Activated CD4-positive, alpha-beta T cell treated with anti-CD3 and anti-CD28 coated beads, Interleukin-2, amount 10 ng/mL, durations not matched to agents 7 days and 5 days (primary cell): ENCODE measurements at regions not wholly inside any gene's neighbourhood (a gene's known extent, or its start where the extent isn't known, plus 50 kb on each side); places are given as distances from the start of the nearest gene placed in this dataset.
"Not testable (repeated sequence)": the region's sequence is repeated elsewhere in the genome, so short reads cannot be mapped to it uniquely, and the experiment has no call there.

Experiments
- CTCF ChIA-PET: fragments of 350-600 bp; sonication (Branson Sonifier 250); formaldehyde crosslinking; loops from one replicate; lab custom pipeline; 2021; ENCODE audit warnings: antibody characterized with exemption; lab: Charles Lee
- POLR2A ChIA-PET: fragments of 350-600 bp; sonication (Branson Sonifier 250); formaldehyde crosslinking; loops from one replicate; lab custom pipeline; 2021; ENCODE audit warnings: antibody characterized with exemption; lab: Charles Lee
- DNase-seq: peaks from one replicate; pipeline ENCODE4 v3.0.0-alpha.2; 2020
- H3K27ac Mint-ChIP-seq: one replicate; pipeline ENCODE4 v1.8.0; 2021; ENCODE audit warnings: mild to moderate bottlenecking, moderate library complexity, mixed read lengths
- H3K27me3 Mint-ChIP-seq: one replicate; pipeline ENCODE4 v1.8.0; 2021; ENCODE audit warnings: mixed read lengths
- H3K36me3 Mint-ChIP-seq: one replicate; pipeline ENCODE4 v1.8.0; 2021; ENCODE audit warnings: low read depth, mixed read lengths
- H3K4me1 Mint-ChIP-seq: one replicate; pipeline ENCODE4 v1.8.0; 2021; ENCODE audit warnings: mixed read lengths
- H3K4me3 Mint-ChIP-seq: one replicate; pipeline ENCODE4 v1.8.0; 2021; ENCODE audit warnings: mild to moderate bottlenecking, moderate library complexity, mixed read lengths
- H3K9me3 Mint-ChIP-seq: one replicate; pipeline ENCODE4 v1.8.0; 2021; ENCODE audit warnings: mixed read lengths

GRCh38 chr1:238601604-238602003 is 710.9 kb upstream of the ZP4 start:
- H3K4me1 Mint-ChIP-seq, H3K27me3 Mint-ChIP-seq, CTCF ChIA-PET, H3K9me3 Mint-ChIP-seq, H3K27ac Mint-ChIP-seq, DNase-seq, H3K4me3 Mint-ChIP-seq, POLR2A ChIA-PET, H3K36me3 Mint-ChIP-seq: not testable (repeated sequence)

- CTCF ChIA-PET: no interaction called here
- H3K4me3 Mint-ChIP-seq: no peak overlapping the region
These were observed 706.0 kb upstream of the ZP4 start for GRCh38 chr1:238596703-238597102.

DNA sequence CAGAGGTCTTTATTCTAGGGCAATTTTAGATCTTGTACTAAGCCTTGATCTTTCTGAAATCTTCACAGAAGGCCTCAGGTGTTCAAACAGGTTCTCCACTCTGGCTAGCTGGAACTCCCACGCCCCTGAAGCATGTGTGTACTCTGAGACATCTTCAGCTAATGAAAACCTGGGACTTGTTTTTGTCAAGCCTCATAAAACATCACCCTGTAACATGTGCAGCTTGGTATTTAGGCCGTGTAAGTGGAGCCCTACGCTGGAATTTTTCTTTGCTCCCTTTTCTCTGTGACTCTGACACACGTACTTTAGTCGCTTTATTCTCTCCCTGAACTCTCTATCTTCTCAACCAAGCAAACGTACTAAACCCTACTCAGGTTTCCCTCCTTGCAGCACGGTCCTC is 701.9 kb upstream of the ZP4 start:
- H3K4me3 Mint-ChIP-seq: no peak overlapping the region
- DNase-seq: no peak
- H3K36me3 Mint-ChIP-seq: no peaks in the 10 kb centered on the region
- POLR2A ChIA-PET: no interaction called here
- H3K9me3 Mint-ChIP-seq: peaks cover 6% of the 10 kb centered on the region
- H3K27me3 Mint-ChIP-seq: no peaks in the 10 kb centered on the region
- no peaks in the 10 kb centered on the region for H3K4me1 Mint-ChIP-seq
- no peak overlapping the region for H3K27ac Mint-ChIP-seq
- CTCF ChIA-PET: no interaction called here

More at GRCh38 chr1:238596703-238597102, 706.0 kb upstream of the ZP4 start:
- Mint-ChIP-seq H3K36me3 (no peaks in the 10 kb centered on the region), H3K27me3 (no peaks in the 10 kb centered on the region), H3K27ac (no peak overlapping the region), H3K9me3 (peaks cover 3% of the 10 kb centered on the region), H3K4me1 (no peaks in the 10 kb centered on the region)
- no peak for DNase-seq
- POLR2A ChIA-PET: no interaction called here

DNA sequence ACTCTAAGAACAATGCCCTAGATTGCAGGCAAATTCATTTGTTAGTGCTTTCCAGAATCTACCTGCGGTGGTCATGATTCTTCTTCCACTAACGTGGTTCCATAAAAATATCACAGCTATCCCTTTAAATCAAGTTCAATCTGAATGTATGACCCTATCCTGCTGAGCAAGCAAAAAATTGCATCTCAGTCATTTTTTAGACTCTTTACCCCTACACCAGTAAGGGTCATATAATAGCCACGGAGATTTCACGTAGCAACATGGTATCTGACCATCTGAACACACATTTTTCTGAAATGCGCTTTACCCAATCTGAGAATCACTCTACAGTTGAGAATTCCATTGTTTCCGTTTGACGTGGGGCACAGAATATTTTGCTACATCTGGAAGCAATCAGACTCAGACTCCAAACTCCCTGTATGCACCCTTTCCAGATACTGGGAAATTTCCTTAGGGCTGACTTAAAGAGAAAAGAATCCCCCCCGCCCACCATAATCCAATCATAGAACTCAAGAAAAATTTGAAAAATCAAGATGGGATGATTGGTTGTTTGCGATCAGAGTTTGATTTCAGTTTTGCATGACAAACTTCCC is 699.2 kb upstream of the ZP4 start:
- Mint-ChIP-seq H3K27ac (no peak overlapping the region), H3K27me3 (no peaks in the 10 kb centered on the region), H3K36me3 (no peaks in the 10 kb centered on the region), H3K4me1 (no peaks in the 10 kb centered on the region), H3K4me3 (no peak overlapping the region), H3K9me3 (peaks cover 9% of the 10 kb centered on the region)
- DNase-seq: no peak
- CTCF ChIA-PET: no interaction called here
- POLR2A ChIA-PET: no interaction called here

GRCh38 chr1:238582816-238583215 is 692.1 kb upstream of the ZP4 start:
- Mint-ChIP-seq H3K9me3 (peaks cover 3% of the 10 kb centered on the region), H3K4me3 (no peak overlapping the region), H3K36me3 (no peaks in the 10 kb centered on the region), H3K4me1 (no peaks in the 10 kb centered on the region), H3K27me3 (no peaks in the 10 kb centered on the region), H3K27ac (no peak overlapping the region)
- CTCF ChIA-PET: no interaction called here
- DNase-seq: no peak
- POLR2A ChIA-PET: no interaction called here

DNA sequence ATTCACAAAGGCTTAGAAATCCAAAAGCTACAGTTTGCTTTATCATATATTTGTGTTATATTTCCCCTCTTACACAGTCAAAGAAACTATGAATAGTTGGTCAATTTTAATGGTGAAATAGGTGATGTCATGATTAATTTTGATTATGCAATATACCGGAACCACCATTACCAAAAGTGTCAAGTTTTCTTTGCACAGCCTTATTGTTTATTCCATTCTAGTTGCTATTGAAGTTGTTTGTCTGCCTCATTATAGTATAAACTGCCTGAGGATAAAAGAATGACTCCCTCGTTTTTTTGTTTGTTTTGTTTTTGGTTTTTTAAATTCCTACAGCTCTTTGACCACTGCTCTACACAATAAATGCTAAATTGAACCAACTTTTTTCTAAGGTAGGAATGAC is 690.6 kb upstream of the ZP4 start:
- H3K27me3 Mint-ChIP-seq: no peaks in the 10 kb centered on the region
- ChIA-PET CTCF (no interaction called here), POLR2A (no interaction called here)
- H3K4me1 Mint-ChIP-seq: no peaks in the 10 kb centered on the region
- no peak overlapping the region for H3K4me3 Mint-ChIP-seq
- H3K9me3 Mint-ChIP-seq: no peaks in the 10 kb centered on the region
- H3K27ac Mint-ChIP-seq: no peak overlapping the region
- DNase-seq: no peak
- no peaks in the 10 kb centered on the region for H3K36me3 Mint-ChIP-seq

- no peak overlapping the region for H3K4me3 Mint-ChIP-seq
- peaks cover 12% of the 10 kb centered on the region for H3K9me3 Mint-ChIP-seq
- POLR2A ChIA-PET: no interaction called here
- DNase-seq: no peak
- CTCF ChIA-PET: no interaction called here
- H3K36me3 Mint-ChIP-seq: no peaks in the 10 kb centered on the region
- H3K4me1 Mint-ChIP-seq: no peaks in the 10 kb centered on the region
- no peaks in the 10 kb centered on the region for H3K27me3 Mint-ChIP-seq
- H3K27ac Mint-ChIP-seq: no peak overlapping the region
These were observed 678.0 kb upstream of the ZP4 start for GRCh38 chr1:238568735-238569134.

DNA sequence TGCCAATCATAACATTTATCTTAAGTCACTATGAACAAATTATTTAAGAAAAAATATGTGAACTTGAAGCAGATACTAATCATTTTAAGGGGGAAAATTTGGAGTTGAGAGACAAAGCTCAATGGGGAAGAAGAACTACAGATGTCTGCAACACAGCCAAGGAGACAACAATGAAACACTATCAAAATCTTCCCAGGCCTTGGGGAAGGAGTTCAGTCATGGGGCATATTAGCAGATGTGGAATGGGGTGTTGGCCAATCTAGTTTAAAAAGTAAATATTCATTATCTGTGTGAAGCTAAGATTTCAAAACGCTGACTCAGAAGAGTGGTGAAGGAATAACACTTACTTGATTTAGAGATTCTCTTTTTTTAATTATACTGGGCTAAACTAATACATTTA is 671.6 kb upstream of the ZP4 start:
- DNase-seq: no peak
- Mint-ChIP-seq H3K4me3 (no peak overlapping the region), H3K9me3 (peaks cover 19% of the 10 kb centered on the region), H3K36me3 (no peaks in the 10 kb centered on the region), H3K27me3 (no peaks in the 10 kb centered on the region), H3K27ac (no peak overlapping the region), H3K4me1 (no peaks in the 10 kb centered on the region)
- POLR2A ChIA-PET: no interaction called here
- CTCF ChIA-PET: no interaction called here

- DNase-seq: no peak
- CTCF ChIA-PET: no interaction called here
- POLR2A ChIA-PET: no interaction called here
- no peaks in the 10 kb centered on the region for H3K36me3 Mint-ChIP-seq
- H3K27me3 Mint-ChIP-seq: no peaks in the 10 kb centered on the region
- H3K4me1 Mint-ChIP-seq: no peaks in the 10 kb centered on the region
- H3K9me3 Mint-ChIP-seq: peaks cover 7% of the 10 kb centered on the region
- H3K4me3 Mint-ChIP-seq: no peak overlapping the region
- no peak overlapping the region for H3K27ac Mint-ChIP-seq
These were observed 668.0 kb upstream of the ZP4 start for GRCh38 chr1:238558746-238559145.

DNA sequence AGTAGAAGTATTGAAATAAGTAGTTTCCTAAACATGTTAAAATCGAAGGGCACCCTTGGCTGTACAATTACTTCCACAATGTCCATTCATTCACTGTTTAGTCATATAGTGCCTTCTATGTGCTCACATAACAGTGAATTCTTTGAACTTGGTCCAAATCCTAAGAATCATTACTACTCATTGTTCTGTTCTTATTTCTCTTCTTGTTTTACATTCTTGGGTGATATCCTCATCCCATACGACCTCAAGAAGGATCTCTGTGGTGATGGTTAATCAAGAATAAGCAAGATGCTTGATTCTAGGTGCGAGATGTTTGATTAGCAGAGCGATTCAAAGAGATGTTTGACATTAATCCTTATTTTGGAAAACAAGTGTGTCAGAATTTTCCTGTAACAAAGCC is 667.4 kb upstream of the ZP4 start:
- DNase-seq: no peak
- peaks cover 4% of the 10 kb centered on the region for H3K9me3 Mint-ChIP-seq
- POLR2A ChIA-PET: no interaction called here
- H3K27ac Mint-ChIP-seq: no peak overlapping the region
- no peak overlapping the region for H3K4me3 Mint-ChIP-seq
- H3K4me1 Mint-ChIP-seq: no peaks in the 10 kb centered on the region
- CTCF ChIA-PET: no interaction called here
- no peaks in the 10 kb centered on the region for H3K36me3 Mint-ChIP-seq
- H3K27me3 Mint-ChIP-seq: no peaks in the 10 kb centered on the region

DNA sequence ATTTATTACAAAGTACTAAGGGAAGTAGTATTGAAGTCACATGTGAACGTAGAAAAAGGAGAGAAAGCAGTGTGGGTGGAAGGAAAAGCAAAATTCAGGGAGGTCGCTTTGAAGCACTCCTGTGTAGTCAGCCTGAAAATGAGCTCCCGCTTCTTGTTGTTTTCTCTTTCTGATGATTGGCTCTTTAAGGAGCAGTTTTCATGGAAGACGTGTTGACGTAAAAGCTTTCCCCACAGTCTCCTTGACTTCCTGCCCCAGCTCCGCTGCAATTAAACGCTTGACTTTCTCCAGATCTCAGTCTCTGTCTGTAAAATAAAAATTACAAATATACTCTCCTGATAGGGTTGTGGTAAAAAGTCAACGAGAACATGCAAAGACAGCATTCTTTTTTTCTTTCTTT is 661.5 kb upstream of the ZP4 start:
- ChIA-PET CTCF (no interaction called here), POLR2A (no interaction called here)
- Mint-ChIP-seq H3K9me3 (peaks cover 18% of the 10 kb centered on the region), H3K27ac (no peak overlapping the region), H3K4me1 (no peaks in the 10 kb centered on the region), H3K4me3 (no peak overlapping the region), H3K36me3 (no peaks in the 10 kb centered on the region), H3K27me3 (no peaks in the 10 kb centered on the region)
- DNase-seq: no peak

GRCh38 chr1:238549137-238549536 is 658.4 kb upstream of the ZP4 start:
- ChIA-PET CTCF (no interaction called here), POLR2A (no interaction called here)
- no peak overlapping the region for H3K27ac Mint-ChIP-seq
- H3K4me1 Mint-ChIP-seq: no peaks in the 10 kb centered on the region
- peaks cover 23% of the 10 kb centered on the region for H3K9me3 Mint-ChIP-seq
- DNase-seq: no peak
- H3K4me3 Mint-ChIP-seq: no peak overlapping the region
- no peaks in the 10 kb centered on the region for H3K27me3 Mint-ChIP-seq
- H3K36me3 Mint-ChIP-seq: no peaks in the 10 kb centered on the region

DNA sequence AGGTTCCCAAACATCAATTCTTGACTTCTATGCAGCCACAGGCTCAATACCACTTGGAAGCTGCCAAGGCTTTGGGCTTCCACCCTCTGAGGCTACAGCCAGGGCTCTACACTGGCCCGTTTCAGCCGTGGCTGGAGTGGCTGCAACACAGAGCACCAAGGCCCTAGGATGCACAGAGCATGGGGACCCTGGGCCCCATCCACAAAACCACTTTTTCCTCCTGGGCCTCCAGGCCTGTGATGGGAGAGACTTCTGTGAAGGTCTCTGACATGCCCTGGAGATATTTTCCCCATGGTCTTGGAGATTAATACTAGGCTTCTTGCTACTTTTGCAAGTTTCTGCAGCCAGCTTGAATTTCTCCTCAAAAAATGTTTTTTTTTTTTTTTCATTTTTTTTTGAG is 655.4 kb upstream of the ZP4 start:
- H3K36me3 Mint-ChIP-seq: no peaks in the 10 kb centered on the region
- peaks cover 21% of the 10 kb centered on the region for H3K9me3 Mint-ChIP-seq
- H3K27ac Mint-ChIP-seq: no peak overlapping the region
- no peaks in the 10 kb centered on the region for H3K27me3 Mint-ChIP-seq
- CTCF ChIA-PET: no interaction called here
- POLR2A ChIA-PET: no interaction called here
- no peak overlapping the region for H3K4me3 Mint-ChIP-seq
- no peaks in the 10 kb centered on the region for H3K4me1 Mint-ChIP-seq
- no peak for DNase-seq

- DNase-seq: no peak
- Mint-ChIP-seq H3K4me1 (no peaks in the 10 kb centered on the region), H3K36me3 (no peaks in the 10 kb centered on the region), H3K27ac (no peak overlapping the region), H3K27me3 (no peaks in the 10 kb centered on the region), H3K9me3 (no peaks in the 10 kb centered on the region), H3K4me3 (no peak overlapping the region)
- POLR2A ChIA-PET: no interaction called here
- CTCF ChIA-PET: no interaction called here
These were observed 646.9 kb upstream of the ZP4 start for GRCh38 chr1:238537641-238538040.
